ENCODE measurements at regions not wholly inside any gene's neighbourhood (a gene's known extent, or its start where the extent isn't known, plus 50 kb on each side); places are given as distances from the start of the nearest gene placed in this dataset.

GRCh38 chr18:11204020-11204419 is 54.7 kb upstream of the PIEZO2 start:
- TF ChIP-seq POLR2A (IDR thresholded peaks at IDR 0.05) (no peak), EP300 (IDR thresholded peaks at IDR 0.05) (no peak), CTCF (IDR thresholded peaks at IDR 0.05) (no peak), POLR2AphosphoS5 (IDR thresholded peaks at IDR 0.05) (no peak)
- H3K4me1 ChIP-seq = no peaks in the 10 kb centered on the region

GRCh38 chr18:11199477-11199876 is 50.1 kb upstream of the PIEZO2 start:
- Histone ChIP-seq H3K27ac (no peak overlapping the region), H3K4me3 (no peak overlapping the region), H3K4me1 (no peaks in the 10 kb centered on the region), H3K27me3 (no peaks in the 10 kb centered on the region), H3K9me3 (no peaks in the 10 kb centered on the region), H3K36me3 (no peaks in the 10 kb centered on the region)
- no peak for DNase-seq (ENCODE audit: low spot score in 2 of 2)
- 61% methylated on average over 3 of the region's 3 CpGs for WGBS
- TF ChIP-seq CTCF (IDR thresholded peaks at IDR 0.05) (no peak), POLR2A (IDR thresholded peaks at IDR 0.05) (no peak), EP300 (IDR thresholded peaks at IDR 0.05) (no peak), POLR2AphosphoS5 (IDR thresholded peaks at IDR 0.05) (no peak)

More at GRCh38 chr18:11204020-11204419, 54.7 kb upstream of the PIEZO2 start:
- no peak for DNase-seq (ENCODE audit: low spot score in 2 of 2)
- no peak overlapping the region for H3K27ac ChIP-seq
- no peak overlapping the region for H3K4me3 ChIP-seq
- no peaks in the 10 kb centered on the region for H3K36me3 ChIP-seq
- no peaks in the 10 kb centered on the region for H3K9me3 ChIP-seq
- WGBS = 80% methylated on average over 3 of the region's 3 CpGs
- no peaks in the 10 kb centered on the region for H3K27me3 ChIP-seq
